Type B pancreatic cell (in vitro differentiated cells): ENCODE measurements at regions not wholly inside any gene's neighbourhood (a gene's known extent, or its start where the extent isn't known, plus 50 kb on each side); places are given as distances from the start of the nearest gene placed in this dataset.

Source experiments
- DNase-seq: peaks from one replicate; pipeline ENCODE4 v3.0.0; 2021; ENCODE audit warnings: mixed read lengths; ENCODE audit not compliant: unreplicated experiment; ENCODE audit errors: extremely low spot score
- H3K27ac Mint-ChIP-seq: 2 replicates; pipeline ENCODE4 v1.8.0; 2021; ENCODE audit warnings: mild to moderate bottlenecking, mixed read lengths
- H3K27me3 Mint-ChIP-seq: 2 replicates; pipeline ENCODE4 v1.8.0; 2021; ENCODE audit warnings: mixed read lengths
- H3K36me3 Mint-ChIP-seq: 2 replicates; pipeline ENCODE4 v1.8.0; 2021; ENCODE audit warnings: mixed read lengths
- H3K4me1 Mint-ChIP-seq: one replicate; pipeline ENCODE4 v1.8.0; 2021; ENCODE audit warnings: mixed read lengths; ENCODE audit not compliant: unreplicated experiment
- H3K4me3 Mint-ChIP-seq: 2 replicates; pipeline ENCODE4 v1.8.0; 2021; ENCODE audit warnings: mild to moderate bottlenecking, mixed read lengths
- H3K9me3 Mint-ChIP-seq: 2 replicates; pipeline ENCODE4 v1.8.0; 2021; ENCODE audit warnings: mixed read lengths
- TF ChIP-seq, protein P1 (sequence below): fragments of 200-600 bp; sonication (generic); conservative IDR thresholded peaks from 2 replicates; pipeline ENCODE4 v1.5.0; 2021; ENCODE audit warnings: antibody characterized with exemption, mild to moderate bottlenecking

DNA sequence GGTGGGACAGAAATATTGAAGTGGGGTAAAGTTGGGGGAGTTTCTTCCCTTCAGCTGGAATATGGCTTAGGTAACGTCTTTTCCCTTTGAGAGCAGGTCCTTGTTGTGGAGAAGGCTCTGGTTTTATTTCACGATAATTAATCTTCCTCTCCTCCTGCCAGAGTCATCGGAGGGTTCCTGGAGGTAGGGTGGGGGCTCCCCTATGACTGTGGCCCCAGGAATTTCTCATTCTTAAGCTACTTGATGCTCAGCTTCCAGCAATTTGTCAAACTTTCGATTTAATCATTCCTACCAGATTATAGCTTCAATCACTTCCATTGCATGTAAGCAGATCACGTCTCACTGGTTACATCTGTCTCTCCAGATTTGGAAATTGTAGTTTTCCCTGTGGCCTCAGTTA is 242.8 kb upstream of the PLET1 start:
- Mint-ChIP-seq H3K9me3 (no peaks in the 10 kb centered on the region), H3K36me3 (no peaks in the 10 kb centered on the region), H3K27ac (no peak overlapping the region), H3K4me1 (peaks cover 18% of the 10 kb centered on the region), H3K27me3 (peaks cover 3% of the 10 kb centered on the region), H3K4me3 (no peak overlapping the region)
- DNase-seq: no peak
- TF ChIP-seq, protein P1, sequence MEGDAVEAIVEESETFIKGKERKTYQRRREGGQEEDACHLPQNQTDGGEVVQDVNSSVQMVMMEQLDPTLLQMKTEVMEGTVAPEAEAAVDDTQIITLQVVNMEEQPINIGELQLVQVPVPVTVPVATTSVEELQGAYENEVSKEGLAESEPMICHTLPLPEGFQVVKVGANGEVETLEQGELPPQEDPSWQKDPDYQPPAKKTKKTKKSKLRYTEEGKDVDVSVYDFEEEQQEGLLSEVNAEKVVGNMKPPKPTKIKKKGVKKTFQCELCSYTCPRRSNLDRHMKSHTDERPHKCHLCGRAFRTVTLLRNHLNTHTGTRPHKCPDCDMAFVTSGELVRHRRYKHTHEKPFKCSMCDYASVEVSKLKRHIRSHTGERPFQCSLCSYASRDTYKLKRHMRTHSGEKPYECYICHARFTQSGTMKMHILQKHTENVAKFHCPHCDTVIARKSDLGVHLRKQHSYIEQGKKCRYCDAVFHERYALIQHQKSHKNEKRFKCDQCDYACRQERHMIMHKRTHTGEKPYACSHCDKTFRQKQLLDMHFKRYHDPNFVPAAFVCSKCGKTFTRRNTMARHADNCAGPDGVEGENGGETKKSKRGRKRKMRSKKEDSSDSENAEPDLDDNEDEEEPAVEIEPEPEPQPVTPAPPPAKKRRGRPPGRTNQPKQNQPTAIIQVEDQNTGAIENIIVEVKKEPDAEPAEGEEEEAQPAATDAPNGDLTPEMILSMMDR: no peak

DNA sequence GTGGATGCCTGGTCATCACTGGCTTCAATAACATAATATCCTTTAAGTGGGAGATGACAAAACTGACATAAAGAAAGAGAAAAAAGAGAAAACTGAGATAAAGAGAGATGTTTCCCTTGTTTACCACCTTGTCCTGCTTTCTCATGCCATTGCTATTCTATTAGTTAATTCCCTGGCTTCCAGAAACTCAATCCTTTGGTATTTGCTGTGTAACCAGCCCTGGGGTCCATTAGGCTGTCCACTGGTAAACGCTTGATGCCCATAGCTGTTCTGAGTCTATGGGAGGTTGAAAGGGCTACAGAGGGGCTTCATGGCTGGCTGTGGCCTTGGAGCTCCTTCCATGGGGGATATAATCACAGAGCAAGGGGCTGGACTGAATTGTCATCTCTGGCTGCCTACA is 243.4 kb upstream of the PLET1 start:
- Mint-ChIP-seq H3K4me1 (peaks cover 15% of the 10 kb centered on the region), H3K4me3 (no peak overlapping the region), H3K9me3 (no peaks in the 10 kb centered on the region), H3K27ac (no peak overlapping the region), H3K36me3 (no peaks in the 10 kb centered on the region), H3K27me3 (peaks cover 3% of the 10 kb centered on the region)
- TF ChIP-seq, protein P1: no peak
- no peak for DNase-seq

DNA sequence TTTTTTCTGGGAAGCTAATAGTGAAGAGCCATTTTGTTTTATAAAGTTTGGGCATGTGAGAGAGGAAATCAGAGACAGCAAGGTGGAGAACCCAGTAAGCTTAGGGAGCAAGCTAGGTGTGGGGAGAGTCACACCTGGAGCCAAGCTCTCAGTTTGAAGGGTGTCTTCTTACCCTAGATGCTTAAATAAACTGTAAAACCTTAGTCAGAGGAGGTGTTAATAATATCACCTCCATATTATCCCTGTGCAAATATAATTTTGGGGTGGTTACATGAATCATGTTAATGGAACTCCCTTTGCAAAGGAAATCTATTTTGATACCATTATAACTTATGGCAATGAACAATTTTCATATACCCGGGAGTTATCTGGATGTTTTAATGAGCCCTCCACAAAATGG is 246.2 kb upstream of the PLET1 start:
- Mint-ChIP-seq H3K27me3 (peaks cover 13% of the 10 kb centered on the region), H3K4me1 (peaks cover 11% of the 10 kb centered on the region), H3K36me3 (no peaks in the 10 kb centered on the region), H3K27ac (no peak overlapping the region), H3K4me3 (no peak overlapping the region), H3K9me3 (no peaks in the 10 kb centered on the region)
- TF ChIP-seq, protein P1: no peak
- DNase-seq: no peak

DNA sequence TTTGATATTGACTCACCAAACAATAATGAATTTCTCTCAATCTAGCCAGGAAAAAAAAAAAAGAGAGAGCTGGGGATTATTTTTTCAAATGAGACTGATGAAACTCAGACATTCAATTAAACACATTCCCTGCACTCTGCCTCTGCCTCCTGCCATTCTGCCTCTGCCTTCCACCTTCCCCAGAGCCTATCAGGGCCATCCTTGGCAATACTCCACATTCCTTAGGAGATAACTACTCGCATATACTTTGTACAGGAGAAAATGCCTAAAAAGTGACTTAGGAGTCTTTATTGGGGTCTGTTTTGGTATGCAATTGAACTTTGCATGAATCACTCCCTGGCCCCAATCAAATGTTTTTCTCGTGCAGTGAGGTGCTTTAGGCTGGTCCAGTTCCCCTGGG is 246.6 kb upstream of the PLET1 start:
- DNase-seq: no peak
- Mint-ChIP-seq H3K27ac (no peak overlapping the region), H3K27me3 (peaks cover 13% of the 10 kb centered on the region), H3K36me3 (no peaks in the 10 kb centered on the region), H3K9me3 (no peaks in the 10 kb centered on the region), H3K4me3 (no peak overlapping the region), H3K4me1 (peaks cover 11% of the 10 kb centered on the region)
- TF ChIP-seq, protein P1: no peak

GRCh38 chr11:112508750-112509149 is 248.1 kb upstream of the PLET1 start:
- Mint-ChIP-seq H3K36me3 (no peaks in the 10 kb centered on the region), H3K27me3 (peaks cover 18% of the 10 kb centered on the region), H3K4me1 (peaks cover 15% of the 10 kb centered on the region), H3K9me3 (no peaks in the 10 kb centered on the region), H3K4me3 (no peak overlapping the region), H3K27ac (no peak overlapping the region)
- DNase-seq: no peak
- TF ChIP-seq, protein P1: no peak

DNA sequence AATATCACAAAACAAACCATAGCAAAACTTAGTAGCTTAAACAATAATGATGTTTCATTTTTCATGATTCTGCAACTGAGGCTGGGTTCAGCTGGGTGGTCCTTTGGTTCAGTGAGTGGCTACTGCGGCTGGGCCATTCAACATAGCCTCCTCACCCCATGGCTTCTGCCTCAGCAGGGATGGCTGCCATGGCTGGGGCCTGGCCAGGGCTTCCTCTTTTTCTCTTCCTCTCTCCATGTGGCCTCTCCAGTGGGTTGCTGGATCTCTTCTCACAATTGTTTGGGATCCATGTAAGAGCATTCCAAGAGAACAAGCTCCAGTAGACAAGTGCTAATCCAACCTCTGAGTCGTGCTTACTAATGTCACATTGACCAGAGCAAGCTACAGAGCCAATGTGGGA is 248.6 kb upstream of the PLET1 start:
- TF ChIP-seq, protein P1: no peak
- Mint-ChIP-seq H3K27ac (no peak overlapping the region), H3K4me3 (no peak overlapping the region), H3K9me3 (no peaks in the 10 kb centered on the region), H3K27me3 (peaks cover 20% of the 10 kb centered on the region), H3K4me1 (peaks cover 20% of the 10 kb centered on the region), H3K36me3 (no peaks in the 10 kb centered on the region)
- no peak for DNase-seq
